ENCODE measurements at regions not wholly inside any gene's neighbourhood (a gene's known extent, or its start where the extent isn't known, plus 50 kb on each side); places are given as distances from the start of the nearest gene placed in this dataset.

- H3K27ac Mint-ChIP-seq = peak overlapping the region; percentile 85 to 92
- ATAC-seq (replicated peaks) = peak; percentile 84
Measured at GRCh38 chr6:137722749-137723272, 144.2 kb upstream of the TNFAIP3 start.

GRCh38 chr6:137723273-137724017, 143.6 kb upstream of the TNFAIP3 start:
- Mint-ChIP-seq H3K4me1 (ENCODE audit: low read depth in 2 of 2) (peaks cover 10 to 15% of the 10 kb centered on the region in 2 donors), H3K27ac (peak overlapping the region; percentile 85 to 92), H3K9me3 (no peaks in the 10 kb centered on the region), H3K27me3 (peaks cover 9 to 12% of the 10 kb centered on the region in 2 donors), H3K36me3 (ENCODE audit: insufficient read depth) (peaks cover 7% of the 10 kb centered on the region), H3K4me3 (no peak overlapping the region)
- DNase-seq = no peak
- no peak for ATAC-seq (replicated peaks)

More at GRCh38 chr6:137722749-137723272, 144.2 kb upstream of the TNFAIP3 start:
- Mint-ChIP-seq H3K4me3 (peak overlapping the region; percentile 12 to 36), H3K27me3 (peaks cover 3 to 9% of the 10 kb centered on the region in 2 donors), H3K4me1 (ENCODE audit: low read depth in 2 of 2) (peaks cover 15 to 20% of the 10 kb centered on the region in 2 donors), H3K9me3 (no peaks in the 10 kb centered on the region), H3K36me3 (ENCODE audit: insufficient read depth) (peaks cover 13% of the 10 kb centered on the region)
- DNase-seq = peak in 1 of 3 experiments; percentile 30

- DNase-seq (no peak), ATAC-seq (replicated peaks) (no peak)
- Mint-ChIP-seq H3K27me3 (peaks cover 9 to 12% of the 10 kb centered on the region in 2 donors), H3K4me1 (ENCODE audit: low read depth in 2 of 2) (peaks cover 10 to 14% of the 10 kb centered on the region in 2 donors), H3K9me3 (no peaks in the 10 kb centered on the region), H3K27ac (no peak overlapping the region), H3K4me3 (no peak overlapping the region), H3K36me3 (ENCODE audit: insufficient read depth) (peaks cover 3% of the 10 kb centered on the region)
Measured at GRCh38 chr6:137724018-137724403, 143.0 kb upstream of the TNFAIP3 start.

- H3K9me3 Mint-ChIP-seq = no peaks in the 10 kb centered on the region
- peaks cover 3% of the 10 kb centered on the region for H3K36me3 Mint-ChIP-seq (ENCODE audit: insufficient read depth)
- ATAC-seq (replicated peaks) = no peak
- peaks cover 9 to 12% of the 10 kb centered on the region in 2 donors for H3K27me3 Mint-ChIP-seq
- peaks cover 10 to 13% of the 10 kb centered on the region in 2 donors for H3K4me1 Mint-ChIP-seq (ENCODE audit: low read depth in 2 of 2)
- H3K27ac Mint-ChIP-seq = no peak overlapping the region
- H3K4me3 Mint-ChIP-seq = no peak overlapping the region
- DNase-seq = no peak
Measured at GRCh38 chr6:137724495-137725211, 142.4 kb upstream of the TNFAIP3 start.

- no peak for DNase-seq
- Mint-ChIP-seq H3K27ac (no peak overlapping the region), H3K4me1 (ENCODE audit: low read depth in 2 of 2) (peaks cover 10 to 13% of the 10 kb centered on the region in 2 donors), H3K36me3 (ENCODE audit: insufficient read depth) (peaks cover 3% of the 10 kb centered on the region), H3K9me3 (no peaks in the 10 kb centered on the region), H3K27me3 (peaks cover 9 to 12% of the 10 kb centered on the region in 2 donors), H3K4me3 (no peak overlapping the region)
- no peak for ATAC-seq (replicated peaks)
Measured at GRCh38 chr6:137725949-137726348, 141.1 kb upstream of the TNFAIP3 start.

GRCh38 chr6:137726582-137726981, 140.5 kb upstream of the TNFAIP3 start:
- H3K4me3 Mint-ChIP-seq = no peak overlapping the region
- no peaks in the 10 kb centered on the region for H3K9me3 Mint-ChIP-seq
- H3K27me3 Mint-ChIP-seq = peaks cover 9 to 12% of the 10 kb centered on the region in 2 donors
- H3K27ac Mint-ChIP-seq = no peak overlapping the region
- no peak for DNase-seq
- peaks cover 3% of the 10 kb centered on the region for H3K36me3 Mint-ChIP-seq (ENCODE audit: insufficient read depth)
- ATAC-seq (replicated peaks) = no peak
- peaks cover 10 to 13% of the 10 kb centered on the region in 2 donors for H3K4me1 Mint-ChIP-seq (ENCODE audit: low read depth in 2 of 2)

- no peak for ATAC-seq (replicated peaks)
- H3K4me1 Mint-ChIP-seq (ENCODE audit: low read depth in 2 of 2) = peaks cover 10 to 11% of the 10 kb centered on the region in 2 donors
- H3K27ac Mint-ChIP-seq = no peak overlapping the region
- H3K27me3 Mint-ChIP-seq = peaks cover 9 to 12% of the 10 kb centered on the region in 2 donors
- DNase-seq = no peak
- no peak overlapping the region for H3K4me3 Mint-ChIP-seq
- no peaks in the 10 kb centered on the region for H3K9me3 Mint-ChIP-seq
- peaks cover 3% of the 10 kb centered on the region for H3K36me3 Mint-ChIP-seq (ENCODE audit: insufficient read depth)
Measured at GRCh38 chr6:137727216-137727765, 139.8 kb upstream of the TNFAIP3 start.

GRCh38 chr6:137728386-137729349, 138.4 kb upstream of the TNFAIP3 start:
- no peak overlapping the region for H3K27ac Mint-ChIP-seq
- peaks cover 9 to 12% of the 10 kb centered on the region in 2 donors for H3K27me3 Mint-ChIP-seq
- ATAC-seq (replicated peaks) = no peak
- no peaks in the 10 kb centered on the region for H3K36me3 Mint-ChIP-seq (ENCODE audit: insufficient read depth)
- H3K4me3 Mint-ChIP-seq = no peak overlapping the region
- H3K9me3 Mint-ChIP-seq = no peaks in the 10 kb centered on the region
- no peak for DNase-seq
- H3K4me1 Mint-ChIP-seq (ENCODE audit: low read depth in 2 of 2) = peaks cover 0 to 2% of the 10 kb centered on the region in 2 donors

GRCh38 chr6:137729866-137730629, 137.0 kb upstream of the TNFAIP3 start:
- Mint-ChIP-seq H3K4me1 (ENCODE audit: low read depth in 2 of 2) (peaks cover 0 to 2% of the 10 kb centered on the region in 2 donors), H3K9me3 (no peaks in the 10 kb centered on the region), H3K4me3 (no peak overlapping the region), H3K36me3 (ENCODE audit: insufficient read depth) (no peaks in the 10 kb centered on the region), H3K27me3 (peaks cover 9 to 12% of the 10 kb centered on the region in 2 donors), H3K27ac (no peak overlapping the region)
- DNase-seq = no peak
- no peak for ATAC-seq (replicated peaks)

GRCh38 chr6:137731600-137731959, 135.5 kb upstream of the TNFAIP3 start:
- Mint-ChIP-seq H3K27ac (no peak overlapping the region), H3K4me3 (no peak overlapping the region), H3K4me1 (ENCODE audit: low read depth in 2 of 2) (peaks cover 7 to 8% of the 10 kb centered on the region in 2 donors), H3K36me3 (ENCODE audit: insufficient read depth) (no peaks in the 10 kb centered on the region), H3K27me3 (peaks cover 9 to 12% of the 10 kb centered on the region in 2 donors), H3K9me3 (no peaks in the 10 kb centered on the region)
- DNase-seq = no peak
- no peak for ATAC-seq (replicated peaks)

- H3K27ac Mint-ChIP-seq = no peak overlapping the region
- ATAC-seq (replicated peaks) = no peak
- H3K27me3 Mint-ChIP-seq = peaks cover 9 to 10% of the 10 kb centered on the region in 2 donors
- H3K36me3 Mint-ChIP-seq (ENCODE audit: insufficient read depth) = no peaks in the 10 kb centered on the region
- no peak overlapping the region for H3K4me3 Mint-ChIP-seq
- DNase-seq = no peak
- peaks cover 7 to 8% of the 10 kb centered on the region in 2 donors for H3K4me1 Mint-ChIP-seq (ENCODE audit: low read depth in 2 of 2)
- H3K9me3 Mint-ChIP-seq = no peaks in the 10 kb centered on the region
Measured at GRCh38 chr6:137731960-137732616, 135.0 kb upstream of the TNFAIP3 start.

- no peak overlapping the region for H3K27ac Mint-ChIP-seq
- DNase-seq (no peak), ATAC-seq (replicated peaks) (no peak)
- H3K36me3 Mint-ChIP-seq (ENCODE audit: insufficient read depth) = no peaks in the 10 kb centered on the region
- H3K9me3 Mint-ChIP-seq = no peaks in the 10 kb centered on the region
- no peak overlapping the region for H3K4me3 Mint-ChIP-seq
- peaks cover 0 to under 1% of the 10 kb centered on the region in 2 donors for H3K27me3 Mint-ChIP-seq
- peaks cover 8 to 10% of the 10 kb centered on the region in 2 donors for H3K4me1 Mint-ChIP-seq (ENCODE audit: low read depth in 2 of 2)
Measured at GRCh38 chr6:137733372-137733771, 133.7 kb upstream of the TNFAIP3 start.

Data from effector memory CD8-positive, alpha-beta T cell (primary cell).